ENCODE measurements at regions not wholly inside any gene's neighbourhood (a gene's known extent, or its start where the extent isn't known, plus 50 kb on each side); places are given as distances from the start of the nearest gene placed in this dataset.

DNA sequence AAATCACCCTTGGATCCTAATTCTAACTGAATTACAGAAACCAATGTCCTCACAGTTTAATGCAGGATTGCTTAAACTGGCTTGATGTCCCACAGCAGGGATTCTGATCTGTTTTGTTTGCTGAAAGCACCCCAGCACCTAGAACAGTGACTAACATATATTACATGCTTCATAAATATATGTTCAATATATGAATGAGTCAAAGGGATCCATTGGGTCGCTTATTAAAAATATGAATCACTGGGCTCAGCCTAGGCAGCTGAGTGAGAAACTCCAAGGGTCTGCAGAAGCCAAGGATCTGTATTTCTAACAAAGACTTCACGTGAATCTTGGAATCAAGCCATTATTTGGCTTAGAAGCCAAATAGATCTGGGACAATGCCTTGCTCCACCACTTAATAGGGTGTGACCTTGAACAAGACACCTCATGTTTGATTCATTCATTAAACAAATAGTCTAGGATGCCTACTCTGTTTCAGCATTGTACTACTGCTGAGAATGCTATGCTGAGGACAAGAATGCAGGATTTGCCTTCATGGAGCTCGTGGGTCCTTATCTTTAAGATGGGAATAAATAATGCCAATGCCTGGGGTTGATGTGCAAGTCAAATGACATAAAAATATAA lies 103.4 kb upstream of the DLX6 start:
- H3K27ac ChIP-seq: no peak overlapping the region
- no peak for TF ChIP-seq ZFX (IDR thresholded peaks at IDR 0.05)
- TF ChIP-seq, protein P1, sequence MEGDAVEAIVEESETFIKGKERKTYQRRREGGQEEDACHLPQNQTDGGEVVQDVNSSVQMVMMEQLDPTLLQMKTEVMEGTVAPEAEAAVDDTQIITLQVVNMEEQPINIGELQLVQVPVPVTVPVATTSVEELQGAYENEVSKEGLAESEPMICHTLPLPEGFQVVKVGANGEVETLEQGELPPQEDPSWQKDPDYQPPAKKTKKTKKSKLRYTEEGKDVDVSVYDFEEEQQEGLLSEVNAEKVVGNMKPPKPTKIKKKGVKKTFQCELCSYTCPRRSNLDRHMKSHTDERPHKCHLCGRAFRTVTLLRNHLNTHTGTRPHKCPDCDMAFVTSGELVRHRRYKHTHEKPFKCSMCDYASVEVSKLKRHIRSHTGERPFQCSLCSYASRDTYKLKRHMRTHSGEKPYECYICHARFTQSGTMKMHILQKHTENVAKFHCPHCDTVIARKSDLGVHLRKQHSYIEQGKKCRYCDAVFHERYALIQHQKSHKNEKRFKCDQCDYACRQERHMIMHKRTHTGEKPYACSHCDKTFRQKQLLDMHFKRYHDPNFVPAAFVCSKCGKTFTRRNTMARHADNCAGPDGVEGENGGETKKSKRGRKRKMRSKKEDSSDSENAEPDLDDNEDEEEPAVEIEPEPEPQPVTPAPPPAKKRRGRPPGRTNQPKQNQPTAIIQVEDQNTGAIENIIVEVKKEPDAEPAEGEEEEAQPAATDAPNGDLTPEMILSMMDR (conservative IDR thresholded peaks at IDR 0.05): no peak

DNA sequence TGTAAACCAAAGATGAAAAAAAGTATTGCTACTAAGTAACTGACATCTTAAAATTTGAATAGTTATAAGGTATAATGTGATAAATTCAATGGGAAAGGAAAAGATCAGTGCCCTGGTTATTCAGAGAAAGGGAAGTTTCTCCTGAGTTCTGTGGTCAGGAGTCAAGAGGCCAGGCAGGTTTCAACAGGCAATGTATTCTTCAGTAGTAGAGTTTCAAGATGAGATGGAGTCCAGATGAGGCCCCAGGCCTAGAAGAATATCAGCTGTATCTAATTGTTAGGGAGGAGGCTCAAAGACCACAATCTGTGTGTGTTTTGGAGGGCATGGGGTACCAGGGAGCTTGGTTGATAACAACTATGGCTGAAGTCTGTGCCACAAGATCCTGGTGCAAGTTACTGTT lies 101.4 kb upstream of the DLX6 start:
- no peak overlapping the region for H3K27ac ChIP-seq
- TF ChIP-seq ZFX (IDR thresholded peaks at IDR 0.05): no peak
- TF ChIP-seq, protein P1 (conservative IDR thresholded peaks at IDR 0.05): no peak

DNA sequence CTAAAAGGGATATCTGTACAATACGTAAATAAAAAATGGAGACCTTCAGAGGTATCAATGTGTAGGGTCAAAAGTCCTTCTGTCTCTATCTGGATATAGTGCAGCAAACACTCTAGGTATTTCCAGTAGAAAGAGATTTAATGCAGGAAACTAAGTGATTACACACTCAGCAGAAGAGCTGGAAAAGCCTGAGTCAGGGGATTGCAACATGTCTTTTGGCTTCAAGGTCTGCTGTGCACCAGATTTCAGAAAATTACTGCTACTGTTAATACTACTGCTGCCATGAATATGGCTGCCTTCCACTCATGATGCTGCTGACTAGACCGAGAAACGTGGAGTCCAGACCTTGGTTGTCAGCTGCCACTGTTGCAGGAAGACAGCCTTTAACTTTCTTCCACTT lies 94.9 kb upstream of the DLX6 start:
- TF ChIP-seq, protein P1 (conservative IDR thresholded peaks at IDR 0.05): no peak
- no peak for TF ChIP-seq ZFX (IDR thresholded peaks at IDR 0.05)
- no peak overlapping the region for H3K27ac ChIP-seq

DNA sequence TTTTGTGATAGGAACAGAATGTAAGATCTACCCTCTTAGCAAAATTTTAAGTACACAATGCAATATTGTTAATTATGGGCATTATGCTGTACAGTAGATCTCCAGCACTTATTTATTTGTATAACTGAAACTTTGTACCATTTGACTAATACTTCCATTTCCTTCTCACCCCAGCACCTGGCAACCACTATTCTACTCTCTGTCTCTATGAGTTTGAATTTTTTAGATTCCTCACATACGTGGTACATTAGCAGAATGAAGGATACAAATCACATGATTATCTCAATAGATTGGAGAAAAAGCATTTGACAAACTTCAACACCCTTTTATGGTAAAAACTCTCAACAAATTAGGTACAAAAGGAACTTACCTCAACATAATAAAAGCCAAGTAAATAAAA lies 90.3 kb upstream of the DLX6 start:
- no peak for TF ChIP-seq ZFX (IDR thresholded peaks at IDR 0.05)
- TF ChIP-seq, protein P1 (conservative IDR thresholded peaks at IDR 0.05): no peak
- no peak overlapping the region for H3K27ac ChIP-seq

DNA sequence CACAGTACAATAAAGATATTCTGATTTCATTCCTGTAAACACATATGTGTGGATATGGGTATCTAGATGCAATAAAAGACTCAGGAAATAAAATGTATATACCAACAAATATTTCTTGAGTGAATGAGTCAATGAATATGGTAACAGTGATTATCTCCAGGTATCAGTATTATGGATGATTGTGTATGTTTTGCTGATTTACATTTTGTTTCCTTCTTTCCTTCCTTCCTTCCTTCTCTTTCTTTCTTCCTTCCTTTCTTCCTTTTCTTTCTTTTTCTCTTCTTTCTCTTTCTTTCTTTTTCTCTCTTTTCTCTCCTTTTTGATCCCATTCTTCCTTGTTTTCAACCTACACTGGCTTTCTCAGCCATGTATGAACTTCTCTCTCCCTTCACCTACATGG lies 85.3 kb upstream of the DLX6 start:
- no peak for TF ChIP-seq ZFX (IDR thresholded peaks at IDR 0.05)
- TF ChIP-seq, protein P1 (conservative IDR thresholded peaks at IDR 0.05): no peak
- H3K27ac ChIP-seq: no peak overlapping the region

DNA sequence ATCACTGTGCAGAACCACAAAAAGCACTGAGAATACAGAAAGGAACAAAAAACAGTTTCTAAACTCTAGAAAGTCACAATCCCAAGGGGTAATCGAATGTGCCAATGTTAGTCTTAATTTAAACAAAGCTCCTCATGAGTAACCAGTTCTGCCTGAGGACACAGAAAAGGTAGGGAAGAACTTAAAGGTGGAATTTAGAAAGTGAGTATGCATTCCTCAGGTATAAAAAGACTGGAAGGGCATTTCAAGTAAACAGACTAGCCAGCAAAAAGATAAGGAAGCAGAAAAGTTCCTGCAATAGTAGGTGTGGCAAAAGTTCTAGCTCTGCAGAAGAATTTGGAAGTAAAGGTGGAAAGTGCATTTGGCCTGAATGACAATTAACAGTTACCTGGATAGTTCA lies 84.6 kb upstream of the DLX6 start:
- TF ChIP-seq, protein P1 (conservative IDR thresholded peaks at IDR 0.05): no peak
- no peak overlapping the region for H3K27ac ChIP-seq

DNA sequence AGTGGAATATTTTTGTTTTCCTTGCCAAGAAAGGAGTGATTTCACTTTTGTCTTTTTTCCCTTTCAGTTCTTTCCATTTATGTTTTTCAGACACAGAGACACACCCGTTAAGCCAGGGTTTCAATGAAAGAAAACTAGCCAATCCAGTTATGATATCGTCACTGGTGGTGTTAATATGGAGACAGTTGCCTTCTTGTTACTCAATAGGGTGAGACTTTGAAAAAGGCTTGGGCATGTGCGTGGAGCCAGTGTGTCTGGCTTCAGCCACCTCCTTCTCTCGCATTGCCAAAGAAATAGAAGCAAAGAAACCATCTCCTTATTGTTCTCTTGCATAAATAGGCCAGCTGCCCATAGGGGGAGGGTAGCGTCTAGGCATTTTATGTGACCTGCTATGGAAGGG lies 84.1 kb upstream of the DLX6 start:
- TF ChIP-seq, protein P1 (conservative IDR thresholded peaks at IDR 0.05): no peak
- TF ChIP-seq ZFX (IDR thresholded peaks at IDR 0.05): no peak
- H3K27ac ChIP-seq: no peak overlapping the region

Measured in C4-2B (cell line).